Neural cell (in vitro differentiated cells): ENCODE measurements at regions not wholly inside any gene's neighbourhood (a gene's known extent, or its start where the extent isn't known, plus 50 kb on each side); places are given as distances from the start of the nearest gene placed in this dataset.

Source experiments
- CTCF ChIP-seq: fragments of 450-650 bp; IDR thresholded peaks from 2 replicates; pipeline ENCODE4 v1.5.1; 2014; ENCODE audit warnings: antibody characterized with exemption, mild to moderate bottlenecking, moderate library complexity; ENCODE audit not compliant: poor library complexity, severe bottlenecking
- EP300 ChIP-seq: fragments of 450-650 bp; conservative IDR thresholded peaks from 2 replicates; pipeline ENCODE4 v1.6.1; 2014; ENCODE audit warnings: antibody characterized with exemption, mild to moderate bottlenecking, moderate library complexity; ENCODE audit not compliant: poor library complexity, severe bottlenecking
- EZH2 ChIP-seq: fragments of 200-600, 300-800 bp; shearing (Covaris generic), sonication (generic); IDR thresholded peaks from 2 replicates; pipeline ENCODE4 v1.6.1; 2014; ENCODE audit warnings: antibody characterized with exemption, low read length, borderline replicate concordance, mild to moderate bottlenecking; ENCODE audit not compliant: insufficient read depth, poor library complexity, severe bottlenecking
- MXI1 ChIP-seq: fragments of 450-650 bp; conservative IDR thresholded peaks from 2 replicates; pipeline ENCODE4 v1.6.1; 2014; ENCODE audit warnings: antibody characterized with exemption, mild to moderate bottlenecking; ENCODE audit not compliant: poor library complexity, severe bottlenecking
- POLR2AphosphoS5 ChIP-seq: IDR thresholded peaks from 2 replicates; pipeline ENCODE4 v1.6.1; 2012
- RAD21 ChIP-seq: fragments of 450-650 bp; conservative IDR thresholded peaks from 2 replicates; pipeline ENCODE4 v1.6.1; 2014; ENCODE audit warnings: antibody characterized with exemption, mild to moderate bottlenecking, moderate library complexity
- REST ChIP-seq: IDR thresholded peaks from 2 replicates; pipeline ENCODE4 v1.6.1; 2012; ENCODE audit warnings: borderline replicate concordance
- TAF1 ChIP-seq: IDR thresholded peaks from 2 replicates; pipeline ENCODE4 v1.6.1; 2012; ENCODE audit warnings: low read depth

- TF ChIP-seq CTCF, result no peak
- TF ChIP-seq EP300, result no peak
- no peak for TF ChIP-seq POLR2AphosphoS5
- TF ChIP-seq REST, result no peak
- no peak for TF ChIP-seq EZH2
- no peak for TF ChIP-seq RAD21
- TF ChIP-seq MXI1, result no peak
- no peak for TF ChIP-seq TAF1
Observed at GRCh38 chr16:26712876-26713275, 353.9 kb upstream of the C16orf82 start.
